GM18951 (cell line): ENCODE measurements at regions not wholly inside any gene's neighbourhood (a gene's known extent, or its start where the extent isn't known, plus 50 kb on each side); places are given as distances from the start of the nearest gene placed in this dataset.

Experiments
- POLR2A ChIP-seq: IDR thresholded peaks from 4 replicates; pipeline ENCODE4 v1.6.1; 2011; ENCODE audit warnings: mild to moderate bottlenecking; ENCODE audit not compliant: insufficient read length, insufficient read depth; ENCODE audit errors: extremely low read depth
- in situ Hi-C: fragments of 300-500 bp; cut with MboI; formaldehyde crosslinking; loops from one replicate; pipeline ENCODE4 v1.12.0; 2022; ENCODE audit warnings: low sequenced_read_pairs, mixed read lengths, inconsistent platforms; ENCODE audit not compliant: unreplicated experiment

DNA sequence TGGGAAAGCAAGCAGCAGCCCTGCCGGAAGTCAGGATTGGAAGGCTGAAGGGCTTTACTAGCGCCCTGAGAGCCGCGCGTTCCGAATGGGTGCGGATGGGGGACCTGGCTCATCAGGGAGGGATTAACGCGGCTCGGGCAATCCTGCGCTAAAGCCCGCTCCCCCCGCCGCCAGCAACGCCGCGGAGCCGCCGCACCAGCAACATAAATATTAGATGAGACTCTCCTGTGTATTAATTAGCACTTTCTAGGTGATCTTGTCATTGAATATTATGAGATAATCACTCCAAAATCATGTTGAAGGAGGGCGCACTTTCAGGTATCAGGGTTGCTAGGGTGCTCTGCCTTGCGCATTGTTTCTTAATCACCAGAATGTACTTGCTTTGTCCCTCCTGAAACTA is 357.2 kb upstream of the FAM241A start:
- in situ Hi-C loops: no loop called here

DNA sequence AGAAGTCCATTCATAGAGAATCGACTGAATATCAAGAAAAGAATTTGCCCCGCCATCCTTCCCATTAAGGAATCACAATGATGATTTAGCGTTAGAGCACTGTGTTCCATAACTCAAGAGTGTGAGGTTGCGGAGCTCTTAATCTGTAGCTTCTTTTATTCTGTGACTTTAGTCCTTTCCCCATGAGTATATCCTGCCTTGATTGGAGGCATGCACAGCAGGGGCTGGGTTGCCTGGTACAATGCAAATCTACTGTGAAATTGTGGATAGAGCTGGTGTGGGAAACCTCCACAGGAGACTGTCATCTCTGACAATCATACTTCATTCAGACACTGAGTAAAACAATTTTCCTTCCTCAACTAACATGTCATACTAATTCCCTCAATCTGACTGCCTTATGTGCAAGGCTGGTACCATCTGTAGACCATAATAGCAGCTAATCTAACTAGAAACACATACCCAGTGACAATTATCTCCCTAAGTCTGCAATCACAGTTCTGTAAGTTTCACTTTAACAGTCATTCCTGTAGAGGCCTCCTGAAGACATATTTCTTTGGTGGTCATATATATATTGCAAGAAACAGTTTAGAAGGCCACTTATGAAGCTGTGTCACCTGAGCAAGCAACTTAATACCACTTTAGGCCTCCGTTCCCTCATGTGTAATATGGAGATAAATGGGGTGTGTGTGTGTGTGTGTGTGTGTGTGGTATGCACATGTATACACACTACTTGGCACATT is 355.2 kb upstream of the FAM241A start:
- TF ChIP-seq POLR2A: no peak
- in situ Hi-C loops: no loop called here

More for the DNA sequence above, 357.2 kb upstream of the FAM241A start:
- TF ChIP-seq POLR2A: no peak

DNA sequence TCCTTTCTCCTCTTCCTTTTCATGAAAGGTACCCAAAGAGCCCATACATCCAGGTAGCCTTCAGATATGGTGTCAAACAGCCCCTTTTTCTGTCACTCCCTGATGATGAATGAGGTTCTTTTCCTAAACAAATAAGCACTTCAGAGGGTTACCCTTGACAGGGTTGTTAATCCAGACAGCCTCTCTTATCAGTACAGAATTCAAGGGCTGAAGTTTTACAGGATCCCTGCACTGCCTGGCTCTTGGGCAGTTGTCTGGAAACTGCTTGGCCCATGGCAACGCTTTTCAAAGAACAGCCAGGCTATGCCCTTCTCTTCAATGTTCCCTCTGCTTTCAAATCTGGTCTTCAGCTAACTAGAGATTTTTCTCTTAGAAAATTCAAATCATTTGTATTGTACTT is 352.6 kb upstream of the FAM241A start:
- in situ Hi-C loops: no loop called here
- TF ChIP-seq POLR2A: no peak

DNA sequence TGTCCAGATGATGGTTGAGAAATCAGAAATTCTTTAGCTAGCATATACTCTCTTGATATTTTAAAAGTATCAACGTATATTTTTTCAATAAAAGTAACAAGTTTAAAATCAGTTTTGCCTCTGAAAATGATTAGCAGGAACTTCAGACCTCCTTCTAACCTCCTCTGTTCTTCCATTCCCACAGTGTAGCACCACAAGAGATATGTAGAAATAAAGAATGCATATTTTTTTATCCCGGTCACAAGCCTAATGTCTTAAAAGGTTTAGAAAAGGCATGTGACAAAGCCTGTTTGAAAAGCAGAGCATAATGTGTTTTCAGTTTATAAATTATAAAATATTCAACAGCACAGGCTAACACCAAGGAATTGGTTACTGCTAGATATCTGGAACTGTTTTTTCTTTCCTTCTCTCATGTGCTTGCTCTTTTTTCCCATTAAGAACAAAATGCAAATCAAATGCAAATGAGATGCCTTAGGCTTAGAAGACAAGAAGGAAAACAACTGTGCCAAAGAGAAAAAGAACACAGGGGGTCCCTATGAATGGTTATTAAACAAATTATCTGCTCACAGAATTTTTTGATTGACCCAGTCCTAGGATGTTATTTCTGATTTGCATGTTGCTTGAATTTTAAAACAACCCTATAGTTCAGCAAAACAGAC is 351.7 kb upstream of the FAM241A start:
- no peak for TF ChIP-seq POLR2A
- in situ Hi-C loops: no loop called here

DNA sequence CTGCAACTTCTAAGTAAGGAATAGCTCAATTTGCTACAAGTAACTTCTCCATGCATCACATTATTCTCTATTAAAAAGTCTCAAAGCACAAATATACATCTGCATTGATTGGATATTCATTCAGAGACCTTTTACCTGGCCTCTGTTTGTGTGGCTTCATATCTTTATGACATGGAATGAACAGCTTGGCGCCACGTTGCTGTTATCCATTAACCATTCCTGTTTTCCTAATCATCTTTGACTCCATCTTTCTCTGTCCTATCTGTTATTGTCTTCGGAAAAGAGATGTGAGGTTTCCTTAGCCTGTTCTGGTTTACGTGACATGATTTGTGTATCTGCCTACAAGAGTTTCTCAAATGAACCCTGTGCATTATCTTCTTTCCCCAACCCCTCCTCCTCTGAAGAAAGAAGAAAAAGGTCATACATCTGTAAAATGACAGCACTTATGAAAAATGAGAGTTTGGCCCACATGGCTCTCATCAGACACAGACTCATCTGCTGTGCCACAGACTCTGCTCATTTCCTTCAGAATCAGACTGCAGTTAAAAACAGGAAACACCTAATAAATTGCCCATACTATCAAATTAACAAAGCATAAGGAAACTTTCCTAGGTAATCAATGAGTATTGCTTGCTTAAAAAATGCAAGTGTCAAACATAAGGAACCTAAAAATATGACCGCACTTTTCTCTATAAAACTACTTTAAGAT is 347.6 kb upstream of the FAM241A start:
- TF ChIP-seq POLR2A: no peak
- in situ Hi-C loops: no loop called here

DNA sequence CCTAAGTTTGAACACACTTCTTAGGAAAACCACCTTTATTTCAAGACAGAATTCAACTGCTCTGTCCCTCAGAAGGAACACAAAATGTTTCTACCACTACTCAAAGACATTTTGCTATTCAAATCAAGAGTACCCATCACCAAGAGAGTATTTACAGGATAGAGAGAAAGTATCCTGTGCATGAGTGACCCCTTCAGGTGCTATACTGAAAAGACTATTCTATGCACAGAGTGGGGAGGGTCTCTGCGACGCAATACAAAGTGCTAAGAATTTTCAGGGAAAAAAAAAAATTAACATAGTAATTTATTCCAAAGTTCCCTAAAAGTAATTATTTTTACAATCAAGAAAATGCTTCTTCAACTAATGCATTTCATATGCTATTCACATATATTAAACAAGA is 346.4 kb upstream of the FAM241A start:
- no peak for TF ChIP-seq POLR2A
- in situ Hi-C loops: no loop called here

DNA sequence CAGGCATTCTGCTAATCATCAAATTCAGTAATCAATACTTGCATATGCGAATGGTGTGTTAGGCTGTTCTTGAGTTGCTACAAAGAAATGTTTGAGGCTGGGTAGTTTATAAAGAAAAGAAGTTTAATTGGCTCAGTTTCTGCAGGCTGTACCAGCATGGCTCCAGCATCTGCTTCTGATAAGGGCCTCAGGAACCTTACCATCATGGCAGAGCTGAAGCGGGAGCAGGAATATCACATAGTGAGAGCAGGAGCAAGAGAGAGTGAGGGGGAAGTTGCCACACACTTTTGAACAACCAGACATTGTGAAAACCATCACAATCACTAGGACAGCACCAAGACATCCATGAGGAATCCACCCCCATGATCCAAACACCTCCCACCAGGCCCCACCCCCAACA is 344.7 kb upstream of the FAM241A start:
- TF ChIP-seq POLR2A: no peak
- in situ Hi-C loops: no loop called here

DNA sequence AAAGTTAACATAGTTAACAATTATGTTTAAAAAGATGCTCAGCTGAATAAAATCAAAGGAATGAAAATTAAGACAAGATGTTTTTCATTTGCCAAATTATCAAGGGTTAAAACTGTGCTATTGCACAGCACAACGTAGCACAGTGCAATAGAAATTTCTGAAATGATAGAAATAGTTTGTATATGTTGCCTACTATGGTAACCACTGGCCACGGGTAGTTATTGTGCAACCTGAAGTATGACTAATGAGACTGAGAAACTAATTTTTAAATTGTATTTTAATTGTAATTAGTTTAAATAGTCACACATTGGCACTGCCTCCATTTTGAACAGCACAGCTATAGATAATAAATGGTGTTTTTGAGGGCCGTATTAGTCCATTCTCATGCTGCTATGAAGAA is 343.1 kb upstream of the FAM241A start:
- TF ChIP-seq POLR2A: no peak
- in situ Hi-C loops: no loop called here

DNA sequence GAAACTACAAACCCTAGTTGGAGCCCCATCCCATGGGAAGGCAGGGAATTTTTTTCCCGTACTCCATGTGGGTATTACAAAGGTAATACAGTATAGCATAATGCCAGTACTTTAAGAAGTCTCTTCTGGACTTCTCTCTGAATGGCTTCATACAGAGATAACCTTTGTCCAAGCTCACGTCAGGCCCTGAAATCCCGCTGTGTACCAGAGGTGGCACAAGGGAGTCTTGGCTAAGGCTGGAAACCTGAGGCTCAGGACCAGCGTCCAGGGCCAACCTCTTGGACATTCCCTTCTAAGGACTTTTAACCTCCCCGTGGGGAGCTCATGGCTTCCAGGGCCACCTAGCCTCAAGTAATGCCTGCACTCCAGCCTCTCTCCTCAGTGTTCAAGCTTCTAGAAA is 338.9 kb upstream of the FAM241A start:
- TF ChIP-seq POLR2A: no peak
- in situ Hi-C loops: no loop called here

DNA sequence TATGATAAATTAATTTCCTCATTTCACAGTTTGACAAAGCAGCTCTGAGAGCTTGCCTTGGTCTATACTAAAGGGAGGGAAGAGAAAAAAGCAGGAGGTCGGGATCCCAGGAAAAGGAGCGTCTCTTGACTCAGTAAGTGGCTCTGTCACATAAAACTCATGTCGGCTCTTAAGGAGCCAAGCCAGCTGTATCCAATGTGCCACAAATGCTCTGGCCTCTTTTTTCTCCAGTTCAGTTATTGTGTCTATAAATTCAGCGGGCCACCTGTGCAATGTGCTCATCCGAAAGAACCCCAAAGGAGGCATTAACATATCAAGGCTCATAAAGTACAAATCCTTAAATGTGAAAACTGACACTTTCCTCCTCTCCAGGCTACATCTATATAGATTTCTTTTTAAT is 337.7 kb upstream of the FAM241A start:
- in situ Hi-C loops: no loop called here
- no peak for TF ChIP-seq POLR2A

DNA sequence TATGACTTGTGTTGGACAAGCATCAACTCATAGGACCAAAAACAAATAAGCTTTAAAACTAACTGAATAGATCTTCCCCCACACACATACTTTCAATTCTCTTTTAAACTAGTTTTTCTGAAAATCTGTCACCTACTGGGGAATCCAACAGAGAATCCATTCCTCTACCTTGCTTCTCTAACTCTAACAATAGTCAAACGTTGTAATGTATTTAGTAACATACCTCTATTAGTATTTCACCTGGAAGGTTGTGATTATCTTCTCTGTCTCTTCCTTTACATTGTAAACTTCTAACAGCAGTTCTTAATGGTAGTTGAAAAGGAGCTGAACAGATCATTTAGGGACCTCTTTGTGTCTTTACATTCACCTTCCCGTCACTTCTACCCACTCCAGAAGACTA is 337.1 kb upstream of the FAM241A start:
- in situ Hi-C loops: no loop called here
- TF ChIP-seq POLR2A: no peak

DNA sequence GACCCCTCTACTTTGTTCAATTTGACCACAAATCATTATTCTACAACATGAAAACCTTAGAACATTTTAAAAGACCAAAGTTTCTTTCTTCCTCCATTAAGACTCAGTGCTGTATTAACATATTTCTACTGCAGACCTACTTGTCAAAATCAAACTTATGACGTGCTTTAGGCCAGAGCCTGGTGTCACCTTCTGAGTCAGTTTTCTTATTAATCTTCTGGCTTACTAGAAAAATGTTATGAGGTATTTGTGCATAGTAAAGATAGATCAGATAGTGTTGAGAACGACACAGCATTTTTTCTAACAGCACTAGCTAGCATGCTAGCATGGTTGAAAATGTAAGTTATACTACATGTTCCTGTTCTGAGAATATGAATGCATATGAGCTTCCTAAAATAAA is 333.6 kb upstream of the FAM241A start:
- TF ChIP-seq POLR2A: no peak
- in situ Hi-C loops: no loop called here

DNA sequence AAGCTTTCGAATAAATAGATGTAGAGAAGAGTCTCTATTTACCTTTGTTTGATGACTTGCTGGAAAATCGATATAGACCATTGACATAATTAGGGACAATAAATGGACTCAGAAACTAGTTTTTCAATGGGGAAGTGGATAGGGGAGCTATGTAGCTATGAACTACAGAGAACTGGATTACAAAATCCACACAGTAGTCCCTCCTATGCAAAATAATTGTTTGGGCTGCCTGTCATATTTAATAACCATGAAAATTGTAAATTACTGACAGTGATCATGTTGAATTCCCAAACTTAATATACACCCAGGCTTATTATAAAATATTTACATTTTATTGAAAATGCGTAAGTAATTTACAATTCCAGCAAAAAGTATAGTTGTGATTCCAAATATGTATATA is 333.1 kb upstream of the FAM241A start:
- TF ChIP-seq POLR2A: no peak
- in situ Hi-C loops: no loop called here

DNA sequence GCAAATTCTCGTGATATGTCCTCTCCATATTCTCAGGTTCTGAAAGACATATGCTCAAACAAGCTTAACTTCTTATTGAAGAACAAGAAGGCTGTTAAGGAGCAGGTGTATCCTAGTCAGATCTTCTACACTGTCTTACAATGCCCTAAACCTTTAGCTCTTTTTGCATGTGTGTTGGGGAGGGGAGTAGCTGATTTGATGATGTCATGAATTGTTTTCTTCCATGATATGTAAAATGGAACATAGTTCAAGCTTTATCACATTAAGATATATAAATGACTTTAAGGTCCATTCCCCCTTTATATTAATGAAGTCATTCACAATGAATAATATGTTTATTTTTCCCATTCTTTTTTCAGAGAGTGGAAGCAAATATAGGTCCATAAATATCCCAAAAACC is 332.5 kb upstream of the FAM241A start:
- in situ Hi-C loops: no loop called here
- TF ChIP-seq POLR2A: no peak
